ENCODE measurements at regions not wholly inside any gene's neighbourhood (a gene's known extent, or its start where the extent isn't known, plus 50 kb on each side); places are given as distances from the start of the nearest gene placed in this dataset.

- Histone ChIP-seq H3K27me3 (no peaks in the 10 kb centered on the region), H2AFZ (replicated peaks) (no peak overlapping the region), H3K4me3 (no peak overlapping the region), H4K20me1 (ENCODE audit: low read depth) (no peaks in the 10 kb centered on the region), H3K9ac (no peak overlapping the region), H3K79me2 (ENCODE audit: low read depth) (no peaks in the 10 kb centered on the region), H3K4me1 (no peaks in the 10 kb centered on the region), H3F3A (ENCODE audit: low read depth) (no peaks in the 10 kb centered on the region), H3K27ac (no peak overlapping the region), H3K4me2 (no peak overlapping the region), H3K9me3 (ENCODE audit: low read depth) (no peaks in the 10 kb centered on the region), H3K36me3 (no peaks in the 10 kb centered on the region)
- no peak for DNase-seq (ENCODE audit: low spot score)
- Mint-ChIP-seq H3K4me1 (no peaks in the 10 kb centered on the region), H3K27me3 (ENCODE audit: insufficient read depth, low read depth) (no peaks in the 10 kb centered on the region), H3K4me3 (no peak overlapping the region), H3K27ac (no peak overlapping the region), H3K9me3 (peaks cover 2% of the 10 kb centered on the region), H3K36me3 (no peaks in the 10 kb centered on the region)
- no peak for TF ChIP-seq CTCF (IDR thresholded peaks at IDR 0.05)
- no peak for TF ChIP-seq EZH2 (IDR thresholded peaks at IDR 0.05)
- no peak for TF ChIP-seq EZH2phosphoT487 (IDR thresholded peaks at IDR 0.05)
These were observed 145.1 kb upstream of the TGFBR2 start for GRCh38 chr3:30461311-30461710.

- no peaks in the 10 kb centered on the region for H3K4me1 ChIP-seq
- H3K36me3 ChIP-seq: no peaks in the 10 kb centered on the region
- no peak for DNase-seq (ENCODE audit: low spot score)
- H3K9ac ChIP-seq: no peak overlapping the region
- H2AFZ ChIP-seq (replicated peaks): no peak overlapping the region
- no peak overlapping the region for H3K4me3 Mint-ChIP-seq
- no peaks in the 10 kb centered on the region for H4K20me1 ChIP-seq (ENCODE audit: low read depth)
- no peaks in the 10 kb centered on the region for H3K79me2 ChIP-seq (ENCODE audit: low read depth)
- no peak overlapping the region for H3K4me2 ChIP-seq
- no peaks in the 10 kb centered on the region for H3K9me3 ChIP-seq (ENCODE audit: low read depth)
- no peaks in the 10 kb centered on the region for H3K27me3 ChIP-seq
- H3K27ac Mint-ChIP-seq: no peak overlapping the region
- peaks cover 2% of the 10 kb centered on the region for H3K9me3 Mint-ChIP-seq
- H3K36me3 Mint-ChIP-seq: no peaks in the 10 kb centered on the region
- no peaks in the 10 kb centered on the region for H3K4me1 Mint-ChIP-seq
- no peak overlapping the region for H3K27ac ChIP-seq
- H3K4me3 ChIP-seq: no peak overlapping the region
- H3F3A ChIP-seq (ENCODE audit: low read depth): no peaks in the 10 kb centered on the region
- no peak for TF ChIP-seq EZH2phosphoT487 (IDR thresholded peaks at IDR 0.05)
- TF ChIP-seq CTCF (IDR thresholded peaks at IDR 0.05): no peak
- no peak for TF ChIP-seq EZH2 (IDR thresholded peaks at IDR 0.05)
- H3K27me3 Mint-ChIP-seq (ENCODE audit: insufficient read depth, low read depth): peaks cover 4% of the 10 kb centered on the region
These were observed 143.5 kb upstream of the TGFBR2 start for GRCh38 chr3:30462721-30463470.

- H3K4me3 Mint-ChIP-seq: no peak overlapping the region
These were observed 142.0 kb upstream of the TGFBR2 start for GRCh38 chr3:30464381-30464780.

More at GRCh38 chr3:30464381-30464780, 142.0 kb upstream of the TGFBR2 start:
- no peaks in the 10 kb centered on the region for H4K20me1 ChIP-seq (ENCODE audit: low read depth)
- H3K27ac ChIP-seq: no peak overlapping the region
- Mint-ChIP-seq H3K9me3 (peaks cover 2% of the 10 kb centered on the region), H3K27me3 (ENCODE audit: insufficient read depth, low read depth) (peaks cover 4% of the 10 kb centered on the region), H3K27ac (no peak overlapping the region), H3K4me1 (no peaks in the 10 kb centered on the region), H3K36me3 (no peaks in the 10 kb centered on the region)
- TF ChIP-seq CTCF (IDR thresholded peaks at IDR 0.05) (no peak), EZH2phosphoT487 (IDR thresholded peaks at IDR 0.05) (no peak), EZH2 (IDR thresholded peaks at IDR 0.05) (no peak)
- H2AFZ ChIP-seq (replicated peaks): no peak overlapping the region
- no peaks in the 10 kb centered on the region for H3K79me2 ChIP-seq (ENCODE audit: low read depth)
- no peak overlapping the region for H3K4me3 ChIP-seq
- DNase-seq (ENCODE audit: low spot score): no peak
- no peaks in the 10 kb centered on the region for H3K4me1 ChIP-seq
- H3K4me2 ChIP-seq: no peak overlapping the region
- H3K9ac ChIP-seq: no peak overlapping the region
- no peaks in the 10 kb centered on the region for H3K36me3 ChIP-seq
- no peaks in the 10 kb centered on the region for H3F3A ChIP-seq (ENCODE audit: low read depth)
- H3K27me3 ChIP-seq: no peaks in the 10 kb centered on the region
- H3K9me3 ChIP-seq (ENCODE audit: low read depth): no peaks in the 10 kb centered on the region

All from neural progenitor cell (in vitro differentiated cells).